ENCODE measurements at regions not wholly inside any gene's neighbourhood (a gene's known extent, or its start where the extent isn't known, plus 50 kb on each side); places are given as distances from the start of the nearest gene placed in this dataset.

DNA sequence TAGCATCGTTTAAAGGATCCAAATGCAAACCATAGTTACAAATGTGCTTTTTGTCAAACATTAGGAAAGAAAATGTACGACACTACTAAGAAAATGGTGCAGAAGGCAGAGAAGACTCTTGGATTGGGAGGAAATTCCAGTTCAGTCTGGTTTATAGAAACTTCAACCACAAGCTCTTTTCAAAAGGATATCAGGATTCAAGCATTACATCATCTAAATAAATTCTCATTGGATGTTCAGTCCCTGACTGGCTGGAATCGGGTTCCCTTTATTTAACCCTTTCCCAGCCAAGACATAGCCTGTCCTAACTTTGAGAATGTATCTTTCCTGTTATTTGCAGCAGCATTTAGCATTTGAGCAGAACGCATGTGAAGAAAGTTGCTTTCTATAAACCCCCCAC is 184.6 kb downstream of the LMO4 start:
- Mint-ChIP-seq H3K9me3 (ENCODE audit: low read depth) (no peaks in the 10 kb centered on the region), H3K36me3 (ENCODE audit: low read depth) (no peaks in the 10 kb centered on the region), H3K4me3 (ENCODE audit: unreplicated experiment) (no peak overlapping the region), H3K27me3 (ENCODE audit: low read depth) (no peaks in the 10 kb centered on the region), H3K27ac (ENCODE audit: unreplicated experiment) (no peak overlapping the region), H3K4me1 (ENCODE audit: low read depth) (no peaks in the 10 kb centered on the region)
- DNase-seq (ENCODE audit: low spot score) = no peak
- TF ChIP-seq, protein P1, sequence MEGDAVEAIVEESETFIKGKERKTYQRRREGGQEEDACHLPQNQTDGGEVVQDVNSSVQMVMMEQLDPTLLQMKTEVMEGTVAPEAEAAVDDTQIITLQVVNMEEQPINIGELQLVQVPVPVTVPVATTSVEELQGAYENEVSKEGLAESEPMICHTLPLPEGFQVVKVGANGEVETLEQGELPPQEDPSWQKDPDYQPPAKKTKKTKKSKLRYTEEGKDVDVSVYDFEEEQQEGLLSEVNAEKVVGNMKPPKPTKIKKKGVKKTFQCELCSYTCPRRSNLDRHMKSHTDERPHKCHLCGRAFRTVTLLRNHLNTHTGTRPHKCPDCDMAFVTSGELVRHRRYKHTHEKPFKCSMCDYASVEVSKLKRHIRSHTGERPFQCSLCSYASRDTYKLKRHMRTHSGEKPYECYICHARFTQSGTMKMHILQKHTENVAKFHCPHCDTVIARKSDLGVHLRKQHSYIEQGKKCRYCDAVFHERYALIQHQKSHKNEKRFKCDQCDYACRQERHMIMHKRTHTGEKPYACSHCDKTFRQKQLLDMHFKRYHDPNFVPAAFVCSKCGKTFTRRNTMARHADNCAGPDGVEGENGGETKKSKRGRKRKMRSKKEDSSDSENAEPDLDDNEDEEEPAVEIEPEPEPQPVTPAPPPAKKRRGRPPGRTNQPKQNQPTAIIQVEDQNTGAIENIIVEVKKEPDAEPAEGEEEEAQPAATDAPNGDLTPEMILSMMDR (IDR thresholded peaks at IDR 0.05) = no peak

DNA sequence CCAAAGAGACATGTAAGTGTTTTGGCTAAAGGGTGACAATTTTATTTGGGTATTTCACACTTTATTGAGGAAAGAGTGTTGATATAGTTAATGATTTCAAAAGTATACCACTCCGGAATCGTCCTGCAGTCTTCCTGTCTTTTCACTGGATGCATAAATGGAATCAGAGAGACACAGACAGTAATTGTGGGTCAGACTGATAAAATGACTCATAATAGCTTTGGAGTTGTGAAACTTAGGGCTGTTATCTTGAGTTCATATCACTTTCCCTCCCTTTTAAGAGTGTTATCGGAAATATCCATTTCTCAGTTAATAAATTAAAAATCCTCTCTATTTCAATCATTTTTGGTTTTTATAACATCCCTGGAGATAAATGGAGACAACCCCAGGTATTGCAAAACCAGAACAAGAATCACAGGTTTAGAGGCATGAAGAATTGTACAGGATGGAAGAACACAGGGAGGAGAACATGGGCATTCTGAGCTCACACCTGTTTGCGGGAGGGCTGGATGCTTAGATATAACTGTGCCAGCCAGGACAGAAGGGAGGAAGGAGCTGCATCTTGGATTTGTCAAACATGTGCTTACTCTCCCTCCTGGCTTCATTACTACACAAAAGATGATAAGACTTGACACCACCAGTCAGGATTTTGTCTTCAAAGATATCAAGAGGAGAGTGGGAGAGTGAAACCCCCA is 185.4 kb downstream of the LMO4 start:
- Mint-ChIP-seq H3K4me3 (ENCODE audit: unreplicated experiment) (no peak overlapping the region), H3K36me3 (ENCODE audit: low read depth) (no peaks in the 10 kb centered on the region), H3K4me1 (ENCODE audit: low read depth) (no peaks in the 10 kb centered on the region), H3K9me3 (ENCODE audit: low read depth) (no peaks in the 10 kb centered on the region), H3K27me3 (ENCODE audit: low read depth) (no peaks in the 10 kb centered on the region), H3K27ac (ENCODE audit: unreplicated experiment) (no peak overlapping the region)
- DNase-seq (ENCODE audit: low spot score) = no peak
- TF ChIP-seq, protein P1 (IDR thresholded peaks at IDR 0.05) = no peak

DNA sequence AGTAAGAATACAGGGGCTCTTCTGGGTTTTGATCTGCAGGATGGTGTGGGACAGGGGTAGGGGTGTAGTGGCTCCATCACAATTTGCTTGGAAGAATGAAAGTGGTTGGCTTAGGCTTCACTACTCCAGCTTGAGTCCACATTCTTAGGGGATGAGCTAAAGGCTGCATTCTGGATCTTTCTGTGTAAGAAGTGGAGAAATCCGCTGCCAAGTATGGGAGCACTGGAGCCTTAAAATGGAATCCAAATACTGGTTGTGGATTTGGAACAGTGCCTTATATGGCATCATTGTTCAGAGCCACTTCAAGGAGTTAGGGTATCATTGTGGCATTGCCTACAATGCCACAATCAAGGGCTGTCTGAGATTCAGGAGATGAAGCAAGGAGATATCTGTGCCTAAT is 187.1 kb downstream of the LMO4 start:
- Mint-ChIP-seq H3K9me3 (ENCODE audit: low read depth) (no peaks in the 10 kb centered on the region), H3K4me1 (ENCODE audit: low read depth) (no peaks in the 10 kb centered on the region), H3K36me3 (ENCODE audit: low read depth) (no peaks in the 10 kb centered on the region), H3K27me3 (ENCODE audit: low read depth) (no peaks in the 10 kb centered on the region), H3K27ac (ENCODE audit: unreplicated experiment) (no peak overlapping the region), H3K4me3 (ENCODE audit: unreplicated experiment) (no peak overlapping the region)
- TF ChIP-seq, protein P1 (IDR thresholded peaks at IDR 0.05) = no peak
- DNase-seq (ENCODE audit: low spot score) = no peak

DNA sequence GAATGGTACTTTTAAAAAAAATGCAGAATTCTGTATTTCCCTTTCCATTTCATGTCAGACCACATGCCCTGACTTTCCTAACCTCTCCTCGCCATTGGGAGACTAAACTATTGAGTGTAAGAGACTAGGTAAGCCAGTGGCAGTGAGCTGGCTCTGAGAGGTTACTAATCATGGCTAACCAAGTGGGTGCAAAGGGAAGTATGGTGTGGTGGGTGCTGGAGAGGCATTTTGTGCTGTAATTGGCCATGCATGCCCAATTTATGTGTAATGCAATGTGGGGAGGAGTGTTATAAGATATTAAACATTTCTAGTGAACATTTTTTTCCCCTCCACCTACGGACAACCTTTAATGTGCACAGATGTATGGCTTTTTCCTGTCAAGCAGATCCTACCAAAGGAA is 190.1 kb downstream of the LMO4 start:
- no peak for DNase-seq (ENCODE audit: low spot score)
- Mint-ChIP-seq H3K27me3 (ENCODE audit: low read depth) (no peaks in the 10 kb centered on the region), H3K4me3 (ENCODE audit: unreplicated experiment) (no peak overlapping the region), H3K9me3 (ENCODE audit: low read depth) (peaks cover 2% of the 10 kb centered on the region), H3K27ac (ENCODE audit: unreplicated experiment) (no peak overlapping the region), H3K4me1 (ENCODE audit: low read depth) (peaks cover 6% of the 10 kb centered on the region), H3K36me3 (ENCODE audit: low read depth) (no peaks in the 10 kb centered on the region)
- TF ChIP-seq, protein P1 (IDR thresholded peaks at IDR 0.05) = no peak

DNA sequence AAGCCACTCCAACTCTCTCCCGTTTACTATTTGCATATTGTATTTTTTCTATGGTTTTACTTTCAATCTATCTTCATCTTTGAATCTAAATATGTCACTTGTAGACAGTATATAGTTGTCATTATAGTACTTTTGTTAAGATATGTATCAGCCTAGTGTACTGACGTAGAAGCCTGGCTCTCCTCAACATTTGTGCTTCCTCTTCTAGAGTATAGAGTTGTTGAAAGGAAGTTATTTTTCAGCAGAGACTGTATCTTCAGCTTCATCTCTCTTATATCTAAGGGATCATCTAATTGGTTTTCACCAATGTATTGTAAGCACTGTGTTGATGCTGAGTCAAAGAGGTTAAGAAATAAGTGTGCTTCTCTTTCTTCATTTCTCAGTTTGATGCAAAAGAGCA is 192.8 kb downstream of the LMO4 start:
- no peak overlapping the region for H3K4me3 Mint-ChIP-seq (ENCODE audit: unreplicated experiment)
- peaks cover 6% of the 10 kb centered on the region for H3K4me1 Mint-ChIP-seq (ENCODE audit: low read depth)
- H3K9me3 Mint-ChIP-seq (ENCODE audit: low read depth) = peaks cover 2% of the 10 kb centered on the region
- peaks cover 2% of the 10 kb centered on the region for H3K27me3 Mint-ChIP-seq (ENCODE audit: low read depth)
- no peaks in the 10 kb centered on the region for H3K36me3 Mint-ChIP-seq (ENCODE audit: low read depth)
- DNase-seq (ENCODE audit: low spot score) = no peak
- no peak overlapping the region for H3K27ac Mint-ChIP-seq (ENCODE audit: unreplicated experiment)
- TF ChIP-seq, protein P1 (IDR thresholded peaks at IDR 0.05) = no peak
